ENCODE measurements at regions not wholly inside any gene's neighbourhood (a gene's known extent, or its start where the extent isn't known, plus 50 kb on each side); places are given as distances from the start of the nearest gene placed in this dataset.
A peak's percentile ranks its signal among the peaks of the same experiment; 100 is the strongest.

GRCh38 chr20:11777387-11778205 lies 140.1 kb upstream of the BTBD3 start:
- CTCF ChIA-PET (ENCODE audit: partially characterized antibody), result no interaction called here
- Histone ChIP-seq H2AK5ac (ENCODE audit: low read depth, low read length) (no peak overlapping the region), H3K4ac (replicated peaks; ENCODE audit: insufficient read length, low read depth, low read length) (no peak overlapping the region), H2BK15ac (ENCODE audit: low read length) (no peak overlapping the region), H2BK12ac (ENCODE audit: low read depth, low read length) (no peak overlapping the region), H2BK5ac (ENCODE audit: low read depth, low read length) (no peak overlapping the region), H3K4me1 (replicated peaks in 1 of 4; ENCODE audit: control insufficient read depth in 3 of 4, insufficient read depth in 4 of 4, low read length in 3 of 4) (peaks cover 3 to 8% (median 6%) of the 10 kb centered on the region in 4 experiments; a peak in 4 of 7 replicates), H4K91ac (replicated peaks; ENCODE audit: insufficient read length, low read length) (no peak overlapping the region), H3K27ac (ENCODE audit: low read depth, low read length) (no peak overlapping the region), H4K8ac (ENCODE audit: extremely low read depth, insufficient read depth, low read length) (no peak overlapping the region), H3K27me3 (replicated peaks in 1 of 4; ENCODE audit: control insufficient read depth in 3 of 4, extremely low read depth in 1 of 4, insufficient read depth in 3 of 4, low read length in 3 of 4) (no peaks in the 10 kb centered on the region; a peak in 1 of 7 replicates), H2BK20ac (ENCODE audit: low read length) (no peak overlapping the region), H2BK120ac (replicated peaks; ENCODE audit: low read depth, low read length) (no peak overlapping the region), H4K20me1 (replicated peaks in 1 of 2; ENCODE audit: control insufficient read depth in 1 of 2, insufficient read depth in 2 of 2, low read length in 2 of 2) (no peaks in the 10 kb centered on the region), H3K79me2 (ENCODE audit: control insufficient read depth in 1 of 2, insufficient read depth in 2 of 2, low read length in 2 of 2) (no peaks in the 10 kb centered on the region), H3K18ac (ENCODE audit: extremely low read depth, low read length) (no peak overlapping the region), H3K9me3 (ENCODE audit: insufficient read depth in 2 of 2, low read depth in 1 of 2, low read length in 1 of 2) (0 out of 4 replicates have a peak, but pooled peaks cover 0 to 3% of the 10 kb centered on the region in 2 experiments), H4K5ac (ENCODE audit: insufficient read length, low read depth, low read length) (no peak overlapping the region), H3K4me2 (ENCODE audit: insufficient read depth in 1 of 2, low read depth in 2 of 2, low read length in 2 of 2) (peak overlapping the region; percentile 55 to 60), H3K23ac (ENCODE audit: insufficient read length) (no peak overlapping the region), H3K9ac (replicated peaks in 1 of 4; ENCODE audit: extremely low read depth in 1 of 4, low read depth in 3 of 4, low read length in 3 of 4) (no peak overlapping the region; a peak in 1 of 7 replicates), H2AFZ (ENCODE audit: low read length) (peak overlapping the region; percentile 43), H3K79me1 (ENCODE audit: low read depth, low read length) (no peaks in the 10 kb centered on the region), H3K23me2 (ENCODE audit: low read depth, low read length) (no peaks in the 10 kb centered on the region), H3K14ac (ENCODE audit: insufficient read length) (no peak overlapping the region), H3K36me3 (ENCODE audit: control insufficient read depth in 2 of 4, insufficient read depth in 4 of 4, low read length in 3 of 4) (no peaks in the 10 kb centered on the region), H3K4me3 (ENCODE audit: extremely low read depth in 1 of 4, insufficient read depth in 2 of 4, low read depth in 3 of 4, low read length in 4 of 4) (peak overlapping the region in 2 of 4 experiments; percentile 11 to 18; a peak in 2 of 8 replicates), H3K56ac (replicated peaks; ENCODE audit: insufficient read length, low read depth, low read length) (no peak overlapping the region)
- FAIRE-seq, result peak; percentile 55
- TF ChIP-seq ZNF274 (IDR thresholded peaks at IDR 0.05; ENCODE audit: borderline replicate concordance, extremely low read depth, low read length) (no peak), TBP (IDR thresholded peaks at IDR 0.05; ENCODE audit: low read depth, low read length) (no peak)
- DNase-seq (ENCODE audit: low read depth in 1 of 2, low spot score in 2 of 2), result no peak
- POLR2A ChIA-PET (ENCODE audit: partially characterized antibody), result interaction anchor here (0.7 kb wide), 1 partner anchor 9 kb away, joined by 3 read pairs; no protein-coding TSS in a partner anchor
- WGBS, 2 experiments (ENCODE audit: extremely low coverage in 1 of 2, insufficient coverage in 1 of 2, insufficient read length in 1 of 2, insufficient replicate concordance in 2 of 2, low coverage in 1 of 2, low lambda C conversion rate in 2 of 2, missing lambda C conversion rate in 1 of 2), result 29% methylated on average over 14 of the region's 14 CpGs; no CpG with 5 or more reads in 1 of the 2 experiments

All from H1 (cell line).